ENCODE measurements at regions not wholly inside any gene's neighbourhood (a gene's known extent, or its start where the extent isn't known, plus 50 kb on each side); places are given as distances from the start of the nearest gene placed in this dataset.
A peak's percentile ranks its signal among the peaks of the same experiment; 100 is the strongest.

DNA sequence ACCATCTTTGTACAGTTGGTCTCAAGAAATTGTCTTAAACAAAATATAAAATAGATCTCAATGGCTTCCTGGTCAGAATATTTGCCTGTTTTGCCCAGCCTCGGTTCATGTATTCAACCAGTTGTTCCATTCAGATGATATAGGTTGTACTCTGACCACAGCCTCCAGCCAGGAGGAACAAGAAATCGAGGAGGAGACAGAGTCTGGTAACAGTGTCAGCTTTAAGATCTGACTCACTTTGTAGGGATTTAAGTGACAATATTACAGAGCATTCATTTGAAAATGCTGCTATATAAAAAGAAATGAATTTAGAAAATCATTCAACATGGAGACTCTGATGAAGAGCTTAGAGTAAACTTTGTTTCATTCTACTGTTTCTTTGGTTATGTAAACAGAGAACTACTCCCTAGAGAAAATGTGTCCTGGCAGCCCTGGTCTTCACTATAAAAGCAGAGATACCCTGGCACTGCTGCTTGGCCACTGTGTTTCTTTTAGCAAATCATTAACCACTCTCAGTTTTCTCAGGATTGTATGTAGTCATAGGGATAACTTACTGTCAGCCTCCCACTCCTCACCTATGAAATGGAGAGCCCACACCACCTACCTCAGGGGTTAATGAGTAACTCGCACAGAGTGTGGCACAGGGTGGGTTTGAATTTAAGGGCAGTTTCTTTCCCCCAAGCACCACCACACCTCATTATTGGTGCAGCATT, 53.5 kb downstream of the PAGE2 start:
- H3K4me3 ChIP-seq (ENCODE audit: low read depth, low read length) = no peak overlapping the region
- DNase-seq (ENCODE audit: low read depth) = no peak
- TF ChIP-seq CTCF (IDR thresholded peaks at IDR 0.05; ENCODE audit: control insufficient read depth, extremely low read depth, insufficient read depth) = no peak

GRCh38 chrX:55142919-55143310, 54.1 kb downstream of the PAGE2 start:
- DNase-seq (ENCODE audit: low read depth) = no peak
- H3K4me3 ChIP-seq (ENCODE audit: low read depth, low read length) = no peak overlapping the region
- no peak for TF ChIP-seq CTCF (IDR thresholded peaks at IDR 0.05; ENCODE audit: control insufficient read depth, extremely low read depth, insufficient read depth)

- no peak for DNase-seq (ENCODE audit: low read depth)
Measured at GRCh38 chrX:55143621-55144020, 54.8 kb downstream of the PAGE2 start.

DNA sequence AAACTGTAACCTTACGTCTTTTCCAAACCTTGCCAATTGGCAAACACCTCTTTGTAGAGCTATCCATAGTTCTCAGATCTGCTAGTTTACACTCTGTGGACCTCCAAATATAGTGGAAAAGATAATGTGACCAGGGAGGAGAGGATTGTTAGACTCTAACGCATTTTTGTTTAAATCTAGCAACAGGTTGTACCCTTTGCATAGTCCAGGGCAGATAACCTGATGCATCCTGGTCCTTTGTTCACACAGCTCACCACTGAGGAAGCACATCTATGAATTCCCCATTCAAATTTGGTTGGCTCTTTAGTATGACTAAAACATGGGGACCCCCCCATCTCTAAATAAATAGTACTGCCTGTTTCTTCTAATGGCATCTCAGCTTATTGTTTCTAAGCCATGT, 55.9 kb downstream of the PAGE2 start:
- no peak for DNase-seq (ENCODE audit: low read depth)
- H3K4me3 ChIP-seq (ENCODE audit: low read depth, low read length) = no peak overlapping the region
- TF ChIP-seq CTCF (IDR thresholded peaks at IDR 0.05; ENCODE audit: control insufficient read depth, extremely low read depth, insufficient read depth) = no peak

More at GRCh38 chrX:55143621-55144020, 54.8 kb downstream of the PAGE2 start:
- TF ChIP-seq CTCF (IDR thresholded peaks at IDR 0.05; ENCODE audit: control insufficient read depth, extremely low read depth, insufficient read depth) = no peak
- no peak overlapping the region for H3K4me3 ChIP-seq (ENCODE audit: low read depth, low read length)

DNA sequence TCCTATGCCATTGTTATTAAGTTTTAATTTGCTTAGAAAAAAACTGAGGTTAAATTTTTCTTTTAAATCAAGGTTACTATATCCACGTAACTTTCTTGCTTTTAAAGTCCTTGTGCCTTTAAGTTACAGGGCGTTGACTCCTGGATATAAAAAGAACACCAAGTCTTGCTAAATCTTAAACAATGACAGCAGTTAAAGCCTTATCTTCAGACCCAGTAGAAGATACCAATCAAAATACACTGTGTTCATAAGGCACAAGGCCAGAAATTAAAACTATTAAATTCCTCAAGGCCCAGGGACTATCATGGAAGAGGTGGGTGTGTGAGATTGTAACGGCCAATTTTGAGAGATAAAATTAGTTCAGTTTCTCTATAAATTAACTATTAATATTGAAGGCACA, 60.4 kb downstream of the PAGE2 start:
- no peak for DNase-seq (ENCODE audit: low read depth)
- no peak overlapping the region for H3K4me3 ChIP-seq (ENCODE audit: low read depth, low read length)
- TF ChIP-seq CTCF (IDR thresholded peaks at IDR 0.05; ENCODE audit: control insufficient read depth, extremely low read depth, insufficient read depth) = no peak

DNA sequence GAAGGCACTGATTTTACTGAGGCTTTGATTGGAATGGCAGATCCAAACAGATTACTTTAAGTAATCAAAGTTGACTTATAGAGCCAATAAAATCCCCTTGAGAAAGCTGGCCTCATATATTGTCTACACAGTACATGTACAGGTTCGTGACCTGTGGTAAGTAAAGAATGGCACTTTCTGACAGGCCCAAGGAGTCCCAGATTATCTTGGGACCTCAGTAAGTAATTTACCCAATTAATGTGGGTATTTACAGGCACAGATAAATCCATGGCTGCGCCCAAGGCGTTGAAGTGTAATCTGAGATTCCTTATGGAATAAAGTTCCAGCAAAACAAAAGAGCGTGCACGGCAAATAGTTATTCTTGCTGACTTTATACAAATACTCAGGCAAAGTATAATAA, 62.4 kb downstream of the PAGE2 start:
- DNase-seq (ENCODE audit: low read depth) = no peak
- no peak for TF ChIP-seq CTCF (IDR thresholded peaks at IDR 0.05; ENCODE audit: control insufficient read depth, extremely low read depth, insufficient read depth)
- H3K4me3 ChIP-seq (ENCODE audit: low read depth, low read length) = no peak overlapping the region

GRCh38 chrX:55159551-55159950, 60.6 kb upstream of the PAGE5 start:
- peak overlapping the region; percentile 69 for H3K4me3 ChIP-seq (ENCODE audit: low read depth, low read length)
- no peak for TF ChIP-seq CTCF (IDR thresholded peaks at IDR 0.05; ENCODE audit: control insufficient read depth, extremely low read depth, insufficient read depth)
- DNase-seq (ENCODE audit: low read depth) = no peak
